Ishikawa (cell line): ENCODE measurements at regions not wholly inside any gene's neighbourhood (a gene's known extent, or its start where the extent isn't known, plus 50 kb on each side); places are given as distances from the start of the nearest gene placed in this dataset.

Experiments
- CEBPB ChIP-seq: IDR thresholded peaks from 2 replicates; pipeline ENCODE4 v1.6.1; 2012
- CREB1 ChIP-seq: IDR thresholded peaks from 2 replicates; pipeline ENCODE4 v1.6.1; 2012; ENCODE audit warnings: low read depth
- EGR1 ChIP-seq: IDR thresholded peaks from 2 replicates; pipeline ENCODE4 v1.6.1; 2012
- EP300 ChIP-seq: IDR thresholded peaks from 2 replicates; pipeline ENCODE4 v1.6.1; 2012; ENCODE audit warnings: borderline replicate concordance
- FOXM1 ChIP-seq: IDR thresholded peaks from 2 replicates; pipeline ENCODE4 v1.6.1; 2012; ENCODE audit warnings: low read depth, borderline replicate concordance
- NFIC ChIP-seq: IDR thresholded peaks from 2 replicates; pipeline ENCODE4 v1.6.1; 2012
- RAD21 ChIP-seq: IDR thresholded peaks from 2 replicates; pipeline ENCODE4 v1.6.1; 2012; ENCODE audit warnings: low read depth
- TAF1 ChIP-seq: IDR thresholded peaks from 2 replicates; pipeline ENCODE4 v1.6.1; 2012; ENCODE audit warnings: low read depth, mild to moderate bottlenecking
- TCF12 ChIP-seq: IDR thresholded peaks from 2 replicates; pipeline ENCODE4 v1.6.1; 2012; ENCODE audit warnings: low read depth
- TEAD4 ChIP-seq: IDR thresholded peaks from 2 replicates; pipeline ENCODE4 v1.6.1; 2012
- YY1 ChIP-seq: IDR thresholded peaks from 2 replicates; pipeline ENCODE4 v1.6.1; 2012; ENCODE audit warnings: low read depth
- ZBTB7A ChIP-seq: IDR thresholded peaks from 2 replicates; pipeline ENCODE4 v1.6.1; 2012; ENCODE audit warnings: low read depth
- TF ChIP-seq, protein P1 (sequence below): IDR thresholded peaks from 2 replicates; pipeline ENCODE4 v1.6.1; 2012; ENCODE audit warnings: low read depth, mild to moderate bottlenecking
- TF ChIP-seq, protein P2 (sequence below): IDR thresholded peaks from 2 replicates; pipeline ENCODE4 v1.6.1; 2012
- TF ChIP-seq, protein P3 (sequence below): IDR thresholded peaks from 2 replicates; pipeline ENCODE4 v1.6.1; 2012

DNA sequence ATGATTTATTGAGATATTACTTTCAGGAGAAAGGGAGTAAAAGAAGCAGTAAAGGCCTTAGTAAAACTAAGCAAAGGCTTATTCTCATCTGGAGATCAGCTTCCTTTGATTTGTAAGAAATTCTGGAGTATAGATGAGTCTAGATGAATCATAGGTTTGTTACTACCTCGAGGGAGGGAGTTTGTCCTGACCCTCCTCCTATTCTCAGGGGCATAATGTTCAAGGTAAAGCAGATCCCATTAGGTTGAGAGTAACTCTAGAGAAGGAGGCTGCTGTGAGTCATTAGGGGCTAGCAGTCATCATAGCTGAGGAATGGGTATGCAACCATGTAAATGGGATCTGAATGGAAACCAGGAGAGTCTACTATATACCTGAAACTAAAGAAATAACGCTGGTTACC lies 155.5 kb upstream of the MOCS2 start:
- TF ChIP-seq NFIC (no peak), RAD21 (no peak), CEBPB (no peak), TAF1 (no peak), EP300 (no peak), CREB1 (no peak), ZBTB7A (no peak), EGR1 (no peak), TCF12 (no peak)
- TF ChIP-seq, protein P1, sequence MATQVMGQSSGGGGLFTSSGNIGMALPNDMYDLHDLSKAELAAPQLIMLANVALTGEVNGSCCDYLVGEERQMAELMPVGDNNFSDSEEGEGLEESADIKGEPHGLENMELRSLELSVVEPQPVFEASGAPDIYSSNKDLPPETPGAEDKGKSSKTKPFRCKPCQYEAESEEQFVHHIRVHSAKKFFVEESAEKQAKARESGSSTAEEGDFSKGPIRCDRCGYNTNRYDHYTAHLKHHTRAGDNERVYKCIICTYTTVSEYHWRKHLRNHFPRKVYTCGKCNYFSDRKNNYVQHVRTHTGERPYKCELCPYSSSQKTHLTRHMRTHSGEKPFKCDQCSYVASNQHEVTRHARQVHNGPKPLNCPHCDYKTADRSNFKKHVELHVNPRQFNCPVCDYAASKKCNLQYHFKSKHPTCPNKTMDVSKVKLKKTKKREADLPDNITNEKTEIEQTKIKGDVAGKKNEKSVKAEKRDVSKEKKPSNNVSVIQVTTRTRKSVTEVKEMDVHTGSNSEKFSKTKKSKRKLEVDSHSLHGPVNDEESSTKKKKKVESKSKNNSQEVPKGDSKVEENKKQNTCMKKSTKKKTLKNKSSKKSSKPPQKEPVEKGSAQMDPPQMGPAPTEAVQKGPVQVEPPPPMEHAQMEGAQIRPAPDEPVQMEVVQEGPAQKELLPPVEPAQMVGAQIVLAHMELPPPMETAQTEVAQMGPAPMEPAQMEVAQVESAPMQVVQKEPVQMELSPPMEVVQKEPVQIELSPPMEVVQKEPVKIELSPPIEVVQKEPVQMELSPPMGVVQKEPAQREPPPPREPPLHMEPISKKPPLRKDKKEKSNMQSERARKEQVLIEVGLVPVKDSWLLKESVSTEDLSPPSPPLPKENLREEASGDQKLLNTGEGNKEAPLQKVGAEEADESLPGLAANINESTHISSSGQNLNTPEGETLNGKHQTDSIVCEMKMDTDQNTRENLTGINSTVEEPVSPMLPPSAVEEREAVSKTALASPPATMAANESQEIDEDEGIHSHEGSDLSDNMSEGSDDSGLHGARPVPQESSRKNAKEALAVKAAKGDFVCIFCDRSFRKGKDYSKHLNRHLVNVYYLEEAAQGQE = no peak
- TF ChIP-seq, protein P2, sequence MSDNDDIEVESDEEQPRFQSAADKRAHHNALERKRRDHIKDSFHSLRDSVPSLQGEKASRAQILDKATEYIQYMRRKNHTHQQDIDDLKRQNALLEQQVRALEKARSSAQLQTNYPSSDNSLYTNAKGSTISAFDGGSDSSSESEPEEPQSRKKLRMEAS = no peak
- TF ChIP-seq, protein P3, sequence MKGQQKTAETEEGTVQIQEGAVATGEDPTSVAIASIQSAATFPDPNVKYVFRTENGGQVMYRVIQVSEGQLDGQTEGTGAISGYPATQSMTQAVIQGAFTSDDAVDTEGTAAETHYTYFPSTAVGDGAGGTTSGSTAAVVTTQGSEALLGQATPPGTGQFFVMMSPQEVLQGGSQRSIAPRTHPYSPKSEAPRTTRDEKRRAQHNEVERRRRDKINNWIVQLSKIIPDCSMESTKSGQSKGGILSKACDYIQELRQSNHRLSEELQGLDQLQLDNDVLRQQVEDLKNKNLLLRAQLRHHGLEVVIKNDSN = no peak

DNA sequence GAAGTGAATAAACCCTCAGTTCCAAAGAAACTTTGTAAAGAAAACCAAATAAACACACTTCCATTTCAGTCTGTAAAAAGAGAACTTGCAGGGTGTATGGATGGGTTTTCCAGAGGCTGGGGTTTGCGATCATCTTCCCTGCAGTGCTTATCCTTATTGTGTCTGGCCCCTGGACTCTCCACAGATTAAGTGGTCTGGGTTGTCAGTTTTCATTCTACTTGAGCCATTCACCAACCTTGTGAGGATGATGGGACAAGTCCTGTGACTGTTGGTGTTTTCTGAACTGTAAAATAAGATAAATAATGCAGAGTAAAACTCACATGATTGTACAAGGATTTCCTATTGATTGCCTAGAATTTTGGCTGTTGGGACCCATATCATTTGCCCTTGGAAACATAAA lies 166.1 kb upstream of the MOCS2 start:
- TF ChIP-seq EP300 = no peak
- TF ChIP-seq CREB1 = no peak
- no peak for TF ChIP-seq CEBPB
- no peak for TF ChIP-seq RAD21
- TF ChIP-seq FOXM1 = no peak
- TF ChIP-seq, protein P1 = no peak
- TF ChIP-seq TEAD4 = no peak
- no peak for TF ChIP-seq NFIC
- no peak for TF ChIP-seq ZBTB7A
- TF ChIP-seq EGR1 = no peak
- no peak for TF ChIP-seq YY1
- TF ChIP-seq, protein P2 = no peak
- TF ChIP-seq, protein P3 = no peak

DNA sequence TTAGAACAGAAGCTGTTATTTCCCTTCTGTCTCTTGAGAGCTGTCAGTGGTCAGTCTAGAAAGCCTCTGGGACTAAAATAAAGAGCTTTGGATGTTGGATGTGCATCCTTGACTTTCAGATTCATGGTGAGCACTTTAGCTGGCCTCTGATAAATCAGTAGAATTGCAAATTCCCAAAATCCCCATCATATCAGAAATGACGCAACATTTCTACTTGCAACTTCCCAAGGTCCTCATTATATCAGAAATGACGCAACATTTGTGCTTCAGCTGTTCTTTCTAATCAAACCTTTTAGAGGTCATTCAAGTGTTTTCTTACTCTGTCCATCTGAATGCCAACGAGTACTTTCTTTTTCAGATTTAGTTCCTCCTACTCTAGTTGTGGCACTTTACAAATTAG lies 167.3 kb upstream of the MOCS2 start:
- TF ChIP-seq CEBPB (no peak), CREB1 (no peak), EGR1 (no peak), YY1 (no peak), FOXM1 (no peak), NFIC (no peak), ZBTB7A (no peak), RAD21 (no peak), TCF12 (no peak)
- TF ChIP-seq, protein P2 = no peak
- TF ChIP-seq, protein P3 = no peak

DNA sequence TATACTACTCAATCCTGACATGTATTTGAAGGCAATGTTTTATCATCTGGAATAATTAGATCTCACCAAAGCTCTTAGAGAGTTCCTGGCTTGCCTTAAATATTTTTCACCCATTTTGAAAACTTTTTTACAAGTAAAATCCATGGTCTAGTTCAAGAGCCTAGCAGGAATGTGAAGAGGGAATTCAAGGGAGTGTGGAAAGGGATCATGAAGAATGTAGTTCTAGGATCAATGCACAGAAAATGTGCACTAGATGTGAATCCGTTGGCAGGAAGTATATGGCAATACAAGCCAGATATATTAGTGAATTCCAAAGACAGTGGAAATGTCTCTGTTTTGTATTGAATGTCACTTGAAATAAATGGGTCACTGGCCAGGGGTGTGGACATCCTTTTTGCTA lies 167.9 kb upstream of the MOCS2 start:
- TF ChIP-seq NFIC (no peak), ZBTB7A (no peak), FOXM1 (no peak), RAD21 (no peak), YY1 (no peak), CREB1 (no peak), EGR1 (no peak), EP300 (no peak), CEBPB (no peak), TEAD4 (no peak)
- TF ChIP-seq, protein P1 = no peak
